GM21619 (cell line): ENCODE measurements at regions not wholly inside any gene's neighbourhood (a gene's known extent, or its start where the extent isn't known, plus 50 kb on each side); places are given as distances from the start of the nearest gene placed in this dataset.
A peak's percentile ranks its signal among the peaks of the same experiment; 100 is the strongest.

Source experiments
- ATAC-seq: cut with Tn5 transposase; IDR thresholded peaks from one replicate; pipeline ENCODE4 v1.9.1; 2021; ENCODE audit not compliant: unreplicated experiment

DNA sequence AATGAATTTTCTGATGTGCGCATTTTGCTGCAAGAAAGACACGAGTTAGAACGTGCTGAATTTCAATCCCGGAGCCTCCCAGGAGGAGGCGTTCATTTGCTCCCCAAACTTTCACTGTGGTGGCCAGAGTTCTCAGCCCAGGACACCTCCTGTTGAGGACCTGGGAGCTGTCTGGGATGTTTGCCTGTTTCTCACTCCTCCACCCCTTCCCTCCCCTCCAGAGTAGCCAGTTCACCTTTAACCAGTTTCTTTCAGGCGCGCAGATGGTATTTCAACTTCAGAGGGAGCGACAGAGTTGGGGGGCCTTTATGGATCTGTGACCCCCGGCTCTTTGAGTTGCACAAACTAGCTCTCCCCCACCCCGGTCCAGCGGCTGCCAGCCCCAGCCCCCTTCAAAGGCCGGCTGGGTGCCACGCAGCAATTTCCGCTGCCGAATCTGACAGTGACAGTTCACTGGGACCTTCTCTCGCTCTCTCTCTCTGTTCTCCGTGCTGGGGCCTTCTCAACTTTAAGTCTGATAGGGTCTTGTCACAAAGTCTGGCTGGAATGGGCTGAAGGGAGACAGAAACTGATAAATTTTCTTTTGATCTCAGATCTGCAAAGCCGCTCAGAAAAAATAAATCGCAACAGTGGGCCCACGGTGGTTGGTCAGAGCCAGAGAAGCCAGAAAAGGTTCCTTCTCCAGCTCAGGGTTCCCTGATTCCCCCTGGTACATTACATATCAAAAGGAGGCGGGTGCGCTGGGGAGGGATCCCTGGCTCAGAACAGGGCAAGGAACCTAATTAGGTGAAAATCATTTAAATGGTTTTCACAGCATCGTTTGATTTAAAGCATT lies 100.0 kb upstream of the STX18 start:
- ATAC-seq = no peak

DNA sequence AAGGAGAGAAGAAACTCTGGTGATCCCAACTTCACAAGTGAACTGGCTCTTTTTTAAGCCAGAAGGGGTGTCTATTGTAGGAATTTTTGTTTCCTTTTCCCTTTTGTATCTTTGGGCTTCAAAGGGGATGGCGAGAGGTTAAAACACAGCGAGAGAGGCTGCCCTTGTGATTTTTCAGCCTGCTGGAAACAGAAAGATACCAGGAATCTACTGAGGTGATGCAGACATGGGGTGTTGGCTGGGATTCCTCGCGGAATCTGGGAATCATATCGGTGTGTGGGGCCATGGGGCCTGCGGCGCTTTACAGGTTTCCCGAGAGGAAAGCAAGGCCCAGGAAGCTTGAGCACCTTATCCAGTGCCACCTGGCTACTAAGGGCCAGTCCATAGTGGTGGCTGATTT lies 99.4 kb upstream of the STX18 start:
- ATAC-seq = no peak

DNA sequence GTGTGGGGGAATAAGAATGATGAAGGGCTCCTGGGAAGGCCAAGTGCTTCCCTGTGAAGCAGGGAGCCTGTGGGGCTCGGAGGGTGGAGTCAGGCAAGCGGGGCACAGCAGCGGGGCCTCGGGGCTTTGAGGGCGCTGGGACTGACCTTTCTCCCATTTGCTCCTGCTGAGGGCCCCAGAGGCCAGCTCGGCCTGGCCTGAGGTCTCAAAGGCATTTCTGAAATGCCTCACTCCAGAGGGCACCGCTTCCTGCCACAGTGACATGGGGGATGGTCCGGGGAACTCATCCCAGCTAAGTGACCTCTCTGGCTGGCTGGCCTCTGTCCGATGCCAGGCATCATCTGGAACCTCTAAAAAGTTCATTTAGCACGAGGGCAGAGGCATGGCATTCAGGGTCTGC lies 98.8 kb upstream of the STX18 start:
- no peak for ATAC-seq

DNA sequence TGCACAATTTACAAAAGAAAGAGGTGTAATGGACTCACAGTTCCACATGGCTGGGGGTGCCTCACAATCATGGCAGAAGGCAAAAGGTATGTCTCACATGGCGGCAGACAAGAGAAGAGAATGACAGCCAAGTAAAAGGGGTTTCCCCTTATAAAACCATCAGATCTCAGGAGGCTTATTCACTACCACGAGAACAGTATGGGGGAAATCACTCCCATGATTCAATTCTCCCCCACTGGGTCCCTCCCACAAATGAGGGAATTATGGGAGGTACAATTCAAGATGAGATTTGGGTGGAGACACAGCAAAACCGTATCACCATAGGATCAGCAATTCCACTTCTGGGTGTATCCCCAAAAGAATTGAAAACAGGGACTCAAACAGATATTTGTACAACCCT lies 97.5 kb upstream of the STX18 start:
- ATAC-seq = no peak

DNA sequence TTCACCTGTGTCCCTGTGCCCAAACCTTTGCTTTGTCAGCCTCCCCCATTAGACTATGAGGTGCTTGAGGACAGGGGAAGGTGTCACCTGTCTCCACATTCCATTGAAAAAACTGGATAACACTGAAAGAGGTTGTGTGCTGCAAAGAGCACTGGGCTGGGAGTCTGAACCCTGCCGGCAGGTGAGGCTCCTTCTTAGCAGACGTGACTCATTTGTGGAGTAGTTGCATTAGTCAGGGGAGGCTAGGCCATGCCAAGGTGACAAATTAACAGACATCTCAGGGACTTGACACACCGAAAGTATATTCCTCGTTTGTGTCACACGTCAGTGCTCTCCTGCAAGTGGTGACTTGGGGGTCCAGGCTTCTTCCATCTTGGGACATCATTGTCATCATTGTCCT lies 95.9 kb upstream of the STX18 start:
- peak; percentile 80 for ATAC-seq

DNA sequence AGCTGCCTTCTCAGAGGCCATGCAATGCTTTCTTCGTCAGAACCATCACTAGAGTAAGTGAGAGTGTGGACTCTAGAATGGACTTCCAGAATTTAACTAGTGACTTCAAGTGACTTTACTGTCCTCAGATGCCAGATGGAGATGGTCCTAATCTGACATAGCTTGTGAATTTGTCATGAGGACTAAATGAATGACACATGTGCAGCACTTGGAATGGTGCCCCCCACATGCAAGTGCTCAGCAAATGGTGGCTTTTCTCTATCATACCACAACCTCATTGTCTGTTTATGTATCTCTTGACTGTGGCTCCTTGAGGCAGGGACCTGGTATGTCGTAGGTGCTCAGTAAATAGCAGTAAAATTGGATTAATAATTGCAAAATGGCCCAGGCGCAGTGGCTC lies 91.6 kb upstream of the STX18 start:
- ATAC-seq = no peak

DNA sequence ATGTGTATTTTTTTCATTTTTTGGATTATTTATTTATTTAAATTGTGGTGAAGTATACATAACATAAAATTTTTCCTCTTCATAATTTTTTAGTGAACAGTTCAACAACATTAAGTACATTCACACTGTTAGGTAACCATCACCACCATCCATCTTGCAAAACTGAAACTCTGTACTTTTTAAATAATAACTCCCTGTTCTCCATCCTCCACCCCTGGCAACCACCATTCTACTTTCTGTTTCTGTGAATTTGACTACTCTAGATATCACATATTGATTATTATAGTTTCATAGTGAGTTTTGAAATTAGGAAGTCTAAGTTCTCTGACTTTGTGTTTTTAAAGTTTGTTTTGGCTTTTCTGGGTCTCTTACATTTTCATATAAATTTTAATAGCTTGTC lies 89.3 kb upstream of the STX18 start:
- peak; percentile 97 for ATAC-seq

DNA sequence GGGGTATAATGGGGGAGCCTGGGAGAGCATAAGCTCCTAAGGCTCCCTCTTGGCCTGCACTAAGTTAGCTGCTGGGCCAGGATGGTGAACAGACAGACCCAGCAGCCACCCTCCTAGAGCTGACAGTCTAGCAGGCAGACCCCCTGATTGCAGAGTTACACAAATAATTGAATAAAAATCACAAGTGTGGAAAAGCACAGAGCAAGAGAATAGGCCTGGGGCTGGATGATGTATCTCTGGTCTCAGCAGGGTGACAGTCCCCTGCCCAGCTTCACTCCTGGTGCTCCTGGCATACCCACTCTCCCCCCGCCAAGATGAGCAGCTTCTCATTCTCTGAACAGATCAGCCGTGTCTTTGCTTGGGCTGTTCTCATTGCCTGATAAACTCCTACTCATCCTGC lies 86.1 kb upstream of the STX18 start:
- no peak for ATAC-seq

DNA sequence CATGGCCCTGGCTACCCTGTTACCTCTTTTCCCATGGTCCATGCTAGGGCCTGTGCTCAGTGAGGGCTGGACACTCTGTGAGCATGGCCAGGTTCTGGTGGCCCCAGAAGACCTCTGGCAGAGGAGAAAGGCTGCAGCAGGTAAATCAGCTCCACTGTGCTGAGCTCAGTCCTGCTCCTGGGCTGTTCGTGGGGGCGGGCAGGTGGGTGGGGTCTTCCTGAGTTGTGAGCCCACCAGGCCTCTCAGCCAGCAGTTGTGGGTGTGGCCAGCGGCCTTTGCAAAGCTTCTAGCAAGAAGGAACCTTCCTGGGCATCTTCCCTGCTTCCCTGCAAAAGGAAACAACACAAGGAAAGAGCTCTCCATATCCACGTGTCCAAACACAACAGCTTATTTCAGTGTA lies 85.3 kb upstream of the STX18 start:
- no peak for ATAC-seq

DNA sequence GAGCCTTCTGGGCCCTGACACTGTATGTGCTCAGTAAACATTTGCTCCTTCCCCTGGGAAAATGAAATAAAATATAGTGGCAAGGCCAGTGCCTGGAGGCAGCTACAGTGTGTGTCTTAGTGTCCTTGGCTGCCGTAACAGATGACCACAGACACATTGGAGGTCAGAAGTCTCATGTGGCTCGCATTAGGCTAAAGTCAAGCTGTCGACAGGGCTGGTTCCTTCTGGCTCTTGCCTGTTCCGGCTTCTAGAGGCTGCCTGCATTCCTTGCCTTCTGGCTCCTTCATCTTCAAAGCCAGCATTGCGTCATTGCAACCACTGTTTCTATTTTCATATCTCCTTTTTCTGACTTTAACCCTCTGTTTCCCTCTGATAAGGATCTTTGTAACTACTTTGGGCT lies 83.6 kb upstream of the STX18 start:
- no peak for ATAC-seq

DNA sequence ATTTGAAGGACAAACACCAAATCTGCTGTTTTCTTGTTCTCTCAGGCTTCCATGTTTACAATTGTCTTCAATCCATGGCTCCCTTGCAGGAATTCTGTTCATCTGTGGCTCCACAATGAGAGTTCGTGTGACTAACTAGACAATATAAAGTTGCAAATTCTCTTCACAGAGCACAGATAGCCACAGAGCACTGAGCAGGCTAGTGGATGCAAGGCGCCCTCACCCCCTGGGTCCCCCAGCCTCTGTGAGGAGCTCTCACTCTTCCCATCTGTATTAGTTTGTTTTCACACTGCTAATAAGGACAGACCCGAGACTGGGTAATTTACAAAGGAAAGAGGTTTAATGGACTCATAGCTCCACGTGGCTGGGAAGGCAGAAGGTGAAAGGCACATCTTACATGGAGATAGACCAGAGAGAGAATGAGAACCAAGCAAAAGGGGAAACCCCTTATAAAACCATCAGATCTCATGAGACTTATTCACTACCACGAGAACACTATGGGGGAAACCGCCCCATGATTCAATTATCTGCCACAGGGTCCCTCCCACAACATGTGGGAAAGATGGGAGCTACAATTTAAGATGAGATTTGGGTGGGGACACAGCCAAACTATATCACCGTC lies 82.5 kb upstream of the STX18 start:
- ATAC-seq = no peak

DNA sequence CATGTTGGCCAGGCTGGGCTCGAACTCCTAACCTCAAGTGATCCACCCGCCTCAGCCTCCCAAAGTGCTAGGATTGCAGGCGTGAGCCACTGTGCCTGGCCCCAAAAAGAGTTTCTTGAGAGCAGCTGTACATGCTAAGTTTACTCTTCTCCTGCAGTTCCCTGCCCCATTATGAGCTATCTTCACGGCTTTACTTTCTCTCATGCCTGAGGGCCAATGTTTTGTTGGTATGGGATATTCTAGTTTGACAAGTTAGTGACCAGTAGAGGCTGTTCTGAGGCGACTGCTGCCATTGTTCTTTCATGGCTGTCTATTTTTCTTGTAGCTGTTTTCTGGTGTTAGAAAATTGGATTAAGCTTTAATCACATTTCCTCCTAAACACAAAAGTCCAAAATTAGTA lies 78.0 kb upstream of the STX18 start:
- ATAC-seq = no peak

DNA sequence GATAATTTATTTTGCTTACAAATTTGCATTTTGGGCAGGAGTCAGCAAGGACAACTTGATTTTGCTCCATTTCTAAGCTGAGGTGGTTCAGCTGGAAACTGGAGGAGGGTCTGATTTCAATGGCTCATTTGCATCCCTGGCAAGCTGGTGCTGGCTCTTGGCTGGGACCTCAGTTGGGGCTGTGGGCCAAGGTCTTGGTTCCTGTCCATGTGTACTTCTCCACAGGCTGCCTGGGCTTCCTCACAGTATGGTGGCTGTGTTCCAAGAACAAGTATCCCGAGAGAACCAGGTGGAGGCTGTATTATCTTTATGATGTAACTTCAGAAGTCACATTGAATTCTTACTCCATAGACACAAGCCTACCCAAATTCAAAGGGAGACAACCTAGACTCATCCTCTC lies 77.0 kb upstream of the STX18 start:
- ATAC-seq = no peak

DNA sequence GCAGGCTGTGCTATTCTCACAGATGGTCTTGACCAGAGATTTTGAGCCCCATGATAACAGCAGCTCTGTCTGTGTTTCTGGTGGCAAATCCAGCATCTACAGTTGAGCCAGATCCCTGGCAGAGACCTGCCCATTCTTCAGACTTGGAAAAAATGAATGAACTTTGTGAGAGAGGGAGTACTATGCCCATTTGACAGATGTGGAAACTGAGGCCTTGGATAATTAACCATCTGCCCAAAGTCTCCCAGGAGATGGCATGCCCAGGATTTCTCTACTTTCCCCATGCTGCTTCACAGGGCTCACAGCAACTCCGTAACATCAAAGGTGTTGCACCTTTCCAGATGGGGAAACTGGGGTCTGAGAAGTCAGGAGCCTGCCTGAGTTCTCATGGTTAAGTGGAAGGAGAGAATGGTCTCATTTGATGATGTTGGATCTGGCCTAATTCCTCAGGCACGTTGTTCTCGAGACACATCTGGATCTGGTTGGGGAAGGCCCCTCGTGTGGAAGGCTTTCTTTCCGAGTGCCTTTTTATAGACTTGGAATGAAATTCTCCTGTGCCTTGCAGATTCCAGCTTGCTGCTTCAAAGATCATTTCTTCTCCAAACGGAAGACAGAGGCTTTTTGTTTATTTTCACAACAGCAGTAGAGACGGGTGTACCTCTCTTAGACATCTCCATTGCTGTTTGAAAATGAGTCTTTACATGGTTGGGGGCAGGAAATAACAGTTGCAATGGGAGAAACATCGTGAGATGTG lies 73.3 kb upstream of the STX18 start:
- no peak for ATAC-seq

DNA sequence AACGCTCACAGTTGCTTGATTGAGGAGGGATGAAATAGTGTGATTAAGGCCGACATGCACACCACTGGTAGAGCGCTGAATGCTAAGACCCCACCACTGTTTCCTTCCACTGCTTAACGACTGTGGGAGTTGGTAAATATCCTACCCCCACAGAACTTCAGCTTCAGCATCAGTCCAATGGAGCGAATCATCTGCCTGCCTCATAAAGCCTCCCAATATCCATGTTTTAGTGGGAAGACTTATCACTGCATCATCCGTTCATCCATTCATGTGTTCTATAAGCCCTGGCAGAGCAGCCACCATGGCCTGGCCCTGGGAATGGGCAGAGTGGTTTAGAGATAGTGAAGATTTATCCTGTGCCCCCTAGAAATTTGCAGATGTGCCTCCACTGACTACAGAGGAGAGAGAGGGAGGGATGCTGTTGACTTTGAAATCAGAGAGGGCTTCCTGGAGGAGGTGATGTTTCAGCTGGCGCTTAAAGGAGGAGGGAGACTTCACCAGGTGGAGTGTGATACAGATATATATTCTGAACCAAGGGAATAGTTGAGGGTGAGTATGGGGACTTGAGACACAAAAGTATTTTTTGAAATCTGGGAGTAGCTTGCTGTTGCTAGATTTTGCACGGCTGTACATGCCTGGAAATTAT lies 71.9 kb upstream of the STX18 start:
- no peak for ATAC-seq

DNA sequence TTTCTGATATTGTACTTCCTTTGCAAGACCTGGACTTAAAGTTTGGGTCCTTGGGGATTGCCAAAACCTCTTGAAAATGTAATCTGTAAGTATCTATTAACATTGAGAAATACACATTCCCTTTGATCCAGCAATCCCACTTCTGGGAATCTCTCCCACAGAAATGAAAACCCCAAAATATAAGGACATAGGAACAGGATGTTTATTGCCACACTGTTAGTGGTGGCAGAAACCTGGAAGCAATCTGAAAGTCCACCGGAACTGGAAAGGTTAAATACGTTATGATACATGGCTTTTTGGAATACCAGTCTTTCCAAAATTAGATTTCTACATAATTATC lies 71.2 kb upstream of the STX18 start:
- ATAC-seq = no peak

DNA sequence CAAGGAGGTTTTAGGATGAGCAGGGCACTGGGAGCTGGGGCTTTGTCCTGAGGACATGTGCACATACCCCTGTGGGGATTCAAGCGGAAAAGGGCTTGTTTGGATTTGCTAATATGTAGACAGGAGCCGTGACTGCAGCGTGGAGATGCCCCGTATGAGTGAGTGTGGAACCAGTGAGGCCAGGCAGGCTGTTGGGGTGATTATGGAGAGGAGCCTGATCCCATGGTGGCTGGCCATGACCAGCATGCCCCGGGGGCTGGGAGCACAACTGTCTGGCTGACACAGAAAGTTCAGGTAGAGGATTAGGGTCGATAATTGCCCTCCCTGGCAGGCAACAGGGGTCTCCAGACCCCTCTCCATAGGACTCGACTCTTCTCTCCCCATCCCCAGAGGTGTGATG lies 68.8 kb upstream of the STX18 start:
- no peak for ATAC-seq

DNA sequence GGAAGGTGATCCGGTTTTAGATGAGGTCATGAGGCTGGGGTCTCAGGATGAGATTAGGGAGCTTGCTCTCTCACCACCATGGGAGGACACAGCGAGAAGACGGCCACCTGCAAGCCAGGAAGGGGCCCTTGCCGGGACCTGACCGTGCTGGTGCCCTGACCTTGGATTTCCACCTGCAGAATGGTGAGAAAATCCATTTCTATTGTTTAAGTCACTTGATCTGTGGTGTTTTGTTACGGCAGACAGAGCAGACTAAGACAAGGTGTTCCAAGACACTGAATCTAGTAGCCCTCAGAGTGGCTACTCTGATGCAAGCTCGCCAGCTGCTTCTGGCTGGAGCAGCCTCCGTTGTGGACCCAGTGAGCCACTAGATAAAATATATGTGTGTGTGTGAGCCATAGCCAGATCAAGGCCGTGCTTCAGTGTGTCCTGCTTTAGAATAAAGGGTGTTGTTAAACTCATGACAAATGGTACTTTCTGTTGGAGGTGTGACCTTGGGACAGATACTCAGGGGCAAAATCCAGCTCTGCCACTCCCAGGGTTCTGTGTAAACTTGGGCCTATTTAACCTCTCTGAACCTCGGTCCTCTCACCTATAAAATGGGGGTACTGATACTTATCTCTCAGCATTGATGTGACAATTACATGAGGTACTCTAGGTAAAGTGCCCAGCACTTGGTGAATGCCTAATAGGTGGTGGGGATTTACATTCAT lies 67.9 kb upstream of the STX18 start:
- no peak for ATAC-seq

DNA sequence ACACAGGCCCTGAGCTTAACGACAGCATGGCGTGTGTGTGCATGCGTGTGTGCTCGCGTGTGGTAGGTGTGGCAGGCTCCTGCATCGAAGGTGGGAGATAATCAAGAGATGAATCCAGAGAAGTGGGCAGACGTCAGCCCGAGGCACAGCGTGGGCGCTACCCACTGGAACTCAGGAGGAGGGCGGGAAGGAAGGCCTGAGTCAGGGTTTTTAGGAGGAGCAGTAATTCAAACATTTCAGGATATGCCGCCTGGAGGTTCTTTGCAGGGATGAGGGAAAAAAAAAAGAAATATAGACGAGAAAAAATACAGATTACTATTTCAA lies 66.3 kb upstream of the STX18 start:
- no peak for ATAC-seq

DNA sequence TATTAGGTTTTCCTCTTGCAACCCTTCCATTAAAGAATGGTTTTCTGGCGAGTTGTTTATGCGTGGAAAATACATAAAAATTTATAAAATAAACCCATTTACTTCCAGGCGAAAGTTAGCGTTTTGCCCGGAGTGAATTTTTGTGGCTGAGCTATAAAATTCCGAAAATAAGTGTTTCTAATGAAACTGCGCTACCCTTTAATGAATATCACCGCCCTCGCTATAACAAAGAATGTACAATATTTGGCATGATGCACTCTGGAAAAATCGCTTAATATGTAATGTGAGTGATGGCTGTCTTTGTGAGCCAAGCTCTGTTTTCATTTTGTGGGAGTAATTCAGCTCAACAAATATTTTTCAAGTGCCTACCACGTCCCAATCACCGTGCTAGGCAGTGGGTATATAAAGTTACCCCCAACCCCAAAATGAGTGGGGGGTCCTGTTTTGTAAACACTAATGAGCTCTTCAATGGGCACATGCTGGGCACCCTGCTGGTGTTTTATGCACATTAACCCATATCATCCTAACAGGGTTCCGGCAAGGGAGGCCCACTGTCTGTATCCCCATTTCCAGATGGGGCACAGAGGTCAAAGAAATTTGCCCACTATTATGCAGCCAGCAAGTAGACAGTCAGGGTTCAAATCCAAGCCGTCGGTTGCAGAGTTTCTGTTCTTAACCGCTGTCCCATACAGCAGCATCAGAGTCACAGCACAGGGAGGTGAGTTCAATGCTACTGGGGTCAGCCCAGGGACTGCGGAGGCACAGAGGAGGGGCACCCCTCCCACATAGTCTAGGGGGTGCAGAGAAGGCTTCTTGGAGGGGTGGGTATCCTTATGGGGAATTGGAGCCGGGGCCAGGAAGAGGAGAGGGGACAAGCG lies 65.7 kb upstream of the STX18 start:
- no peak for ATAC-seq
